ENCODE measurements at regions not wholly inside any gene's neighbourhood (a gene's known extent, or its start where the extent isn't known, plus 50 kb on each side); places are given as distances from the start of the nearest gene placed in this dataset.

DNA sequence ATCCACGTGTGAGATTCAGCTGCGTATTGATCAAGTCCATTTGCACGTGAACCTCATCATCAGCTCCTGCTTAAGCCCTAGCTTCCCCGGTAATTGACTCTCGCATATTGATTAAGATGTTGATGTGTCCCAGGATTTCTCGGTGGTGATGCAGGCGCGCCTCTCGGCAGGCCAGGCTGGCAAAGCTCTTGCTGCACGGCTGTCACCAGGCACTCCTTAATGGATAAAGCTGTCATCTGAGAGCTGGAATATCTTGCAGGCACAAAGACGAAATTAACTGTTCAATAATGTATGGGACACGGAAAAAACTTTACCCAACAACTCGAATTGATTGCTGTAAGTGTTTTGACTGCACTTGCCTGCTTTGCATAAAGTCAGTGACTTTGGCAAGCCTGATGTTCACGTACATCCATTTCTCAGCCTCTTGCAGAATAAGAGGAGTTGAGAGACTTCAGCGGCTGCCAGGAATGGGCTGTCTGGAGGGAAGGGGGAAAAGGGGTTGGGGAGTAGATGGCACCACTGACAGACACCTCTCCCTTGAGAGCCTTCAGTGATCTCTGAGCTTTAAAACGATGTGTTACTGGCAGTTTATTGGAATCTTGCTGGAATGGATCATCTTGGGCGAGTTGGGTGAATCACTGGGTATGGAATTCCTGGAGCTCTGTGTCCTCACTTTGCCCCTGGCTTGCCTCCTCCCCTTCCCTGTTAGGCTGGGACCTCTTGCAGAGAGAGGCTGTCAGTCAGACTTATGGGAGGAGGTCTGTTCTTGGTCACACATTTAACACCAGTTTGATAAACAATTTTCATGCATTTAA lies 650.3 kb downstream of the CCDC171 start:
- intact Hi-C loops (cut with DNase I), result no loop called here
- 67% methylated on average over 10 to 14 of the region's 17 CpGs for WGBS, 2 donors
- DNase-seq, result no peak

DNA sequence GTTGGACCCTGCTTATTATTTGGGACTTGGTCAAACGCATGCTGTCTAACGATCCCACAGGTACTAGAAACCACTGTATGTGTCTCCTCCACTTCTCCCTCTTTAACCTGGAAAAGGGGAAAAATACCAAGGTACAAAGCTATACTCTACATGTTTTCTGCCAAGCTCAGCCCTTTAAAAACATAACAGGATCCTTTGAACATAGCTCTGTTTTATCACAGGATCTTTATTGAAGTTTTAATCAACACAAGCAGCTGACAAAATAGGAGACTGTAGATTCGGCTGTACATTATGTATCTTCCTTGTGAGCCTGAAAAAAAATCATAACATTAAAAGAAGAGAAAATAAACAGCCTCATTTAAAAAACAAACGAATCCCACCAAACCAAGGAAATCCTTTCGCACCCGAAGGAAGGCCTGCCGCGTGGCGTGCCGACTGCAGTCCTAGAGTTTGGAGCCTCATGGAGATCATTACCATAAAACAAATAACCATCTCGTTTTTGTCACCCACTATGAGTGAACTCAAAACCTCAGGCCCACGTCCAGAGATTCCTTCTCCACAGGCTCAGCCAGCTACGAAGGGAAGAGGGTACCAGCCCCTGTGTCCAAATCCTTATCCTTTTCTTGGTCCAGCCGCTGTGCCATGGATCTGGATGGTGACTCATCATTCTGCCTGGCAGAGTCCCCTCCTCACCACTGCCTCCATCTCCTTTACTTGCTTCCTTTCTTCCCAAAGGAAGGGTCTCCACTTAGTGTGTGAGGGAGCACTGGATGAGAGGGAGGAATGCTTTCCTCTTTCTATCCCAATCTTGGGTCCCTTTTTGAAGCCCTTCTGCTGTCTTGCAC lies 651.1 kb downstream of the CCDC171 start:
- Histone ChIP-seq H3K27ac (no peak overlapping the region), H3K36me3 (no peaks in the 10 kb centered on the region), H3K27me3 (no peaks in the 10 kb centered on the region), H3K9me3 (no peaks in the 10 kb centered on the region), H3K4me3 (no peak overlapping the region), H3K4me1 (no peaks in the 10 kb centered on the region)
- no peak for DNase-seq
- no peak for TF ChIP-seq CTCF (IDR thresholded peaks at IDR 0.05)
- no peak for TF ChIP-seq POLR2A (IDR thresholded peaks at IDR 0.05)
- 79 to 85% methylated on average over 14 of the region's 14 CpGs for WGBS, 2 donors
- intact Hi-C loops (cut with DNase I), result no loop called here

More for the DNA sequence above, 650.3 kb downstream of the CCDC171 start:
- TF ChIP-seq CTCF (IDR thresholded peaks at IDR 0.05), result no peak
- TF ChIP-seq POLR2A (IDR thresholded peaks at IDR 0.05), result no peak
- Histone ChIP-seq H3K4me3 (no peak overlapping the region), H3K27me3 (no peaks in the 10 kb centered on the region), H3K27ac (no peak overlapping the region), H3K36me3 (no peaks in the 10 kb centered on the region), H3K9me3 (no peaks in the 10 kb centered on the region), H3K4me1 (no peaks in the 10 kb centered on the region)

- Histone ChIP-seq H3K36me3 (no peaks in the 10 kb centered on the region), H3K9me3 (no peaks in the 10 kb centered on the region), H3K27ac (no peak overlapping the region), H3K4me1 (no peaks in the 10 kb centered on the region), H3K27me3 (no peaks in the 10 kb centered on the region), H3K4me3 (no peak overlapping the region)
- no peak for DNase-seq
- no peak for TF ChIP-seq POLR2A (IDR thresholded peaks at IDR 0.05)
- 86% methylated on average over 1 of the region's 2 CpGs for WGBS, 2 donors
- intact Hi-C loops (cut with DNase I), result no loop called here
These were observed 652.6 kb downstream of the CCDC171 start for GRCh38 chr9:16205455-16205854.

GRCh38 chr9:16206518-16206917 lies 653.7 kb downstream of the CCDC171 start:
- 94 to 96% methylated on average over 3 of the region's 3 CpGs for WGBS, 2 donors
- DNase-seq, result no peak
- intact Hi-C loops (cut with DNase I), result no loop called here
- Histone ChIP-seq H3K4me1 (no peaks in the 10 kb centered on the region), H3K27ac (no peak overlapping the region), H3K4me3 (no peak overlapping the region), H3K27me3 (no peaks in the 10 kb centered on the region), H3K9me3 (no peaks in the 10 kb centered on the region), H3K36me3 (no peaks in the 10 kb centered on the region)
- TF ChIP-seq POLR2A (IDR thresholded peaks at IDR 0.05) (no peak), CTCF (IDR thresholded peaks at IDR 0.05) (no peak)

DNA sequence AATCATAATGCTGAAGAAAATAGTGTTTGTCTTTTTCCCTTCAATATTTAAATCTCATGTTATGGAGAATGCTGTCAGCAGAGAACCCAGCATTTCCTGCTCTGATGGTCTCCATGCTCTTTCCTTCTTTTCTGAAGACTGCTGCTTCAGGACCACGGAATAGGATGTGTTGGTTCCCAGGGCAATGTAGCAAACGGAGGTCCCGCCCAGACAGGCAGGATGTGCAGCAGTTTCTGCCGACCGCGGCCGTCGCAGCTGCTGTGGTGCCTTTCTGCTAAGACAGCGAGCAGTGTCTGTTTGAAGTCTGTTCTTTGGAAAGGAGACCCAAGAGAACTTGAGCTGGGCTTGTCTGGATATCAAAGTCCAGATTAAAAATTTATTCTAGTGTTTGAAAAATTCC lies 654.3 kb downstream of the CCDC171 start:
- H3K4me3 ChIP-seq, result peak overlapping the region in 1 of 4 donors; percentile 19
- no peak overlapping the region for H3K27ac ChIP-seq
- H3K4me1 ChIP-seq, result peaks cover 0 to 1% (median 0%) of the 10 kb centered on the region in 3 donors
- intact Hi-C loops (cut with DNase I), result no loop called here
- no peak for DNase-seq
- no peaks in the 10 kb centered on the region for H3K27me3 ChIP-seq
- H3K9me3 ChIP-seq, result no peaks in the 10 kb centered on the region
- H3K36me3 ChIP-seq, result no peaks in the 10 kb centered on the region
- WGBS, 2 donors, result 22 to 31% methylated on average over 6 to 8 of the region's 9 CpGs
- TF ChIP-seq CTCF (IDR thresholded peaks at IDR 0.05) (no peak), POLR2A (IDR thresholded peaks at IDR 0.05) (no peak)

Data from esophagus squamous epithelium (tissue), 5 donors.